A549 (cell line): ENCODE measurements at regions not wholly inside any gene's neighbourhood (a gene's known extent, or its start where the extent isn't known, plus 50 kb on each side); places are given as distances from the start of the nearest gene placed in this dataset.

Experiments used
- ATAC-seq, 2 experiments: fragments of 200-7000 bp in 1 of 2; fragments of >200 bp in 1 of 2; cut with Nextera tagmentation in 1 of 2; cut with Tn5 transposase in 1 of 2; 3 replicates each; pipeline versions ENCODE4 v1.8.0 to v1.9.1; 2018 to 2020; ENCODE audit warnings: mild to moderate bottlenecking in 1 of 2, moderate library complexity in 1 of 2
- CTCF ChIA-PET: fragments of 300-600 bp; sonication (Branson Sonifier 250); formaldehyde crosslinking; extraction: SDS; loops from one replicate; lab custom pipeline; 2021; ENCODE audit warnings: antibody characterized with exemption, inconsistent platforms; lab: Yijun Ruan, JAX
- POLR2A ChIA-PET: fragments of 350-600 bp; formaldehyde crosslinking; extraction: SDS; loops from one replicate; lab custom pipeline; 2021; ENCODE audit warnings: antibody characterized with exemption, inconsistent platforms; lab: Yijun Ruan, JAX
- DNase-seq, 2 experiments: peaks; one replicate each; pipeline versions ENCODE4 v3.0.0 to v3.0.0-alpha.2; 2011 to 2016; ENCODE audit warnings: low read depth in 1 of 2, low spot score in 1 of 2
- FAIRE-seq: peaks from 2 replicates; lab custom pipeline; 2011; peaks lifted over from hg19 to GRCh38; lab: Jason Lieb, UNC
- H3K27ac ChIP-seq, 2 experiments: fragments of >200 bp; sonication (Bioruptor Twin); formaldehyde crosslinking; 3 replicates each; pipeline ENCODE4 v1.5.1; 2016 to 2017
- H3K4me1 ChIP-seq: fragments of >200 bp; sonication (Bioruptor Twin); formaldehyde crosslinking; 3 replicates; pipeline ENCODE4 v1.6.1; 2016
- H3K4me2 ChIP-seq: fragments of >200 bp; sonication (Bioruptor Twin); formaldehyde crosslinking; 3 replicates; pipeline ENCODE4 v1.6.1; 2016
- H3K4me3 ChIP-seq: fragments of >200 bp; sonication (Bioruptor Twin); formaldehyde crosslinking; 3 replicates; pipeline ENCODE4 v1.5.1; 2016
- H3K9me3 ChIP-seq: fragments of >200 bp; sonication (Bioruptor Twin); formaldehyde crosslinking; 3 replicates; pipeline ENCODE4 v1.6.1; 2016
- BHLHE40 ChIP-seq: IDR thresholded peaks from 2 replicates; pipeline ENCODE4 v1.6.1; 2012; ENCODE audit warnings: low read depth, low read length, inconsistent platforms
- CBX8 ChIP-seq: fragments of 200-600 bp; sonication (generic); IDR thresholded peaks from 2 replicates; pipeline ENCODE4 v1.6.1; 2016
- CEBPB ChIP-seq, 2 experiments: fragments of >200 bp in 1 of 2; sonication (Bioruptor Twin) in 1 of 2; formaldehyde crosslinking in 1 of 2; IDR thresholded peaks; 2 replicates each; pipeline ENCODE4 v1.6.1; 2012 to 2016
- CHD2 ChIP-seq: fragments of 150-350 bp; IDR thresholded peaks from 2 replicates; pipeline ENCODE4 v1.6.1; 2014; ENCODE audit warnings: low read length; ENCODE audit not compliant: partially characterized antibody
- CHD4 ChIP-seq: fragments of 200-600 bp; sonication (generic); IDR thresholded peaks from 2 replicates; pipeline ENCODE4 v1.6.1; 2016; ENCODE audit warnings: antibody characterized with exemption, mild to moderate bottlenecking, borderline replicate concordance
- EP300 ChIP-seq, 2 experiments: fragments of >200 bp; sonication (Bioruptor Twin); formaldehyde crosslinking; IDR thresholded peaks; 2 replicates in 1 of 2; 3 replicates in 1 of 2; pipeline ENCODE4 v1.6.1; 2016 to 2017
- ESRRA ChIP-seq: fragments of 150-350 bp; IDR thresholded peaks from 2 replicates; pipeline ENCODE4 v1.6.1; 2014; ENCODE audit warnings: mild to moderate bottlenecking, low read length, borderline replicate concordance
- FOSB ChIP-seq: fragments of 250-450 bp; sonication (Bioruptor Pico); IDR thresholded peaks from 2 replicates; pipeline ENCODE4 v1.5.0; 2020; ENCODE audit warnings: mild to moderate bottlenecking, moderate library complexity
- FOSL2 ChIP-seq, 2 experiments: fragments of 450-650 bp in 1 of 2; fragments of >200 bp in 1 of 2; sonication (Bioruptor Twin) in 1 of 2; formaldehyde crosslinking; IDR thresholded peaks; 2 replicates each; pipeline versions ENCODE4 v1.5.0 to v1.6.1; 2016 to 2020; ENCODE audit warnings: mild to moderate bottlenecking in 1 of 2, moderate library complexity in 1 of 2
- FOXS1 ChIP-seq: fragments of 250-450 bp; sonication (Bioruptor Pico); IDR thresholded peaks from 2 replicates; pipeline ENCODE4 v1.5.0; 2020; ENCODE audit warnings: mild to moderate bottlenecking, moderate library complexity
- HDAC2 ChIP-seq: fragments of 200-600 bp; sonication (generic); IDR thresholded peaks from 2 replicates; pipeline ENCODE4 v1.6.1; 2016
- HOXB13 ChIP-seq: fragments of 250-450 bp; sonication (Bioruptor Pico); IDR thresholded peaks from 2 replicates; pipeline ENCODE4 v1.5.0; 2020; ENCODE audit warnings: low read depth, mild to moderate bottlenecking, moderate library complexity
- JUN ChIP-seq, 2 experiments: fragments of >200 bp; sonication (Bioruptor Twin); formaldehyde crosslinking; IDR thresholded peaks; 2 replicates in 1 of 2; 3 replicates in 1 of 2; pipeline ENCODE4 v1.6.1; 2016 to 2017
- KDM1A ChIP-seq: fragments of 200-600 bp; sonication (generic); IDR thresholded peaks from 2 replicates; pipeline ENCODE4 v1.6.1; 2016; ENCODE audit warnings: low read depth, mild to moderate bottlenecking
- RAD21 ChIP-seq, 2 experiments: fragments of >200 bp in 1 of 2; sonication (Bioruptor Twin) in 1 of 2; formaldehyde crosslinking in 1 of 2; IDR thresholded peaks in 1 of 2; conservative IDR thresholded peaks in 1 of 2; 2 replicates in 1 of 2; 3 replicates in 1 of 2; pipeline ENCODE4 v1.6.1; 2012 to 2018; ENCODE audit warnings: inconsistent platforms in 1 of 2
- RARB ChIP-seq: fragments of 250-450 bp; sonication (Bioruptor Pico); IDR thresholded peaks from 2 replicates; pipeline ENCODE4 v1.8.0; 2021; ENCODE audit warnings: mild to moderate bottlenecking, moderate library complexity
- RCOR1 ChIP-seq: fragments of 150-350 bp; IDR thresholded peaks from 2 replicates; pipeline ENCODE4 v1.6.1; 2014; ENCODE audit warnings: antibody characterized with exemption, low read length, low read depth
- SMC3 ChIP-seq: fragments of >200 bp; sonication (Bioruptor Twin); formaldehyde crosslinking; IDR thresholded peaks from 3 replicates; pipeline ENCODE4 v1.6.1; 2018; ENCODE audit warnings: inconsistent platforms
- SREBF2 ChIP-seq: fragments of 450-650 bp; IDR thresholded peaks from 2 replicates; pipeline ENCODE4 v1.6.1; 2014; ENCODE audit warnings: mild to moderate bottlenecking, moderate library complexity
- ZC3H11A ChIP-seq: fragments of 450-650 bp; IDR thresholded peaks from 2 replicates; pipeline ENCODE4 v1.6.1; 2014; ENCODE audit warnings: antibody characterized with exemption, mild to moderate bottlenecking
- WGBS: methylation state at CpG from one replicate; pipeline ENCODE4 v1.1.6; 2017; ENCODE audit errors: missing lambda C conversion rate; 5-methylcytosine and 5-hydroxymethylcytosine counted together
- TF ChIP-seq, protein P1 (sequence below): fragments of 450-650 bp; IDR thresholded peaks from 2 replicates; pipeline ENCODE4 v1.6.1; 2014; ENCODE audit warnings: antibody characterized with exemption
- TF ChIP-seq, protein P2 (sequence below): fragments of >200 bp; sonication (Bioruptor Twin); formaldehyde crosslinking; IDR thresholded peaks from 3 replicates; pipeline ENCODE4 v1.5.1; 2016
- TF ChIP-seq, protein P3 (sequence below): fragments of >200 bp; sonication (Bioruptor Twin); formaldehyde crosslinking; IDR thresholded peaks from 2 replicates; pipeline ENCODE4 v1.6.1; 2016
- TF ChIP-seq, protein P4 (sequence below): IDR thresholded peaks from 2 replicates; pipeline ENCODE4 v1.6.1; 2012
- TF ChIP-seq, protein P5 (sequence below): fragments of 250-450 bp; sonication (Bioruptor Pico); IDR thresholded peaks from 2 replicates; pipeline ENCODE4 v1.5.0; 2021; ENCODE audit warnings: mild to moderate bottlenecking, moderate library complexity, borderline replicate concordance
- TF ChIP-seq, protein P6 (sequence below): fragments of 250-450 bp; sonication (Bioruptor Pico); IDR thresholded peaks from 2 replicates; pipeline ENCODE4 v1.5.0; 2020; ENCODE audit warnings: low read depth, mild to moderate bottlenecking, moderate library complexity

DNA sequence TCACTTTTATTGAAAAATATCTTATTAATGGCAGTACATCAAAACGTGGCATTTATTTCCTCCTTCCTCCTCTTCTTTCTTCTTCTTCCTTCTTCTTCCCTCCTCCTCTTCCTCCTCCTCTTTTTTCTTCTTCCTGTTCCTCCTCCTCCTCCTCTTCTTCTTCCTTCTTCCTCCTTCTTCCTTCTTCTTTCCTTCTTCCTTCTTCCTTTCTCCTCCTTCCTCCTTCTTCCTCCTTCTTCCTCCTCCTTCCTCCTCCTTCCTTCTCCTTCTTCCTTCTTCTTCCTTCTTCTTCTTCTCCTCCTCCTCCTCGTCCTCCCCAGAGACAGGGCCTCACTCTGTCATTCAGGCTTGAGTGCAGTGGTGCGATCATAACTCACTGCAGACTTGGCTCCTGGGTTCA lies 457.2 kb downstream of the AEBP2 start:
- no peak for ATAC-seq
- TF ChIP-seq SMC3: no peak
- TF ChIP-seq CHD2: no peak
- no peak for TF ChIP-seq KDM1A
- no peak for TF ChIP-seq EP300 (IDR thresholded peaks at IDR 0.05)
- TF ChIP-seq, protein P1, sequence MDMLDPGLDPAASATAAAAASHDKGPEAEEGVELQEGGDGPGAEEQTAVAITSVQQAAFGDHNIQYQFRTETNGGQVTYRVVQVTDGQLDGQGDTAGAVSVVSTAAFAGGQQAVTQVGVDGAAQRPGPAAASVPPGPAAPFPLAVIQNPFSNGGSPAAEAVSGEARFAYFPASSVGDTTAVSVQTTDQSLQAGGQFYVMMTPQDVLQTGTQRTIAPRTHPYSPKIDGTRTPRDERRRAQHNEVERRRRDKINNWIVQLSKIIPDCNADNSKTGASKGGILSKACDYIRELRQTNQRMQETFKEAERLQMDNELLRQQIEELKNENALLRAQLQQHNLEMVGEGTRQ: no peak
- no peak for TF ChIP-seq FOSB (CRISPR knock-in tag)
- TF ChIP-seq JUN (IDR thresholded peaks at IDR 0.05): no peak
- TF ChIP-seq RCOR1: no peak
- TF ChIP-seq, protein P2, sequence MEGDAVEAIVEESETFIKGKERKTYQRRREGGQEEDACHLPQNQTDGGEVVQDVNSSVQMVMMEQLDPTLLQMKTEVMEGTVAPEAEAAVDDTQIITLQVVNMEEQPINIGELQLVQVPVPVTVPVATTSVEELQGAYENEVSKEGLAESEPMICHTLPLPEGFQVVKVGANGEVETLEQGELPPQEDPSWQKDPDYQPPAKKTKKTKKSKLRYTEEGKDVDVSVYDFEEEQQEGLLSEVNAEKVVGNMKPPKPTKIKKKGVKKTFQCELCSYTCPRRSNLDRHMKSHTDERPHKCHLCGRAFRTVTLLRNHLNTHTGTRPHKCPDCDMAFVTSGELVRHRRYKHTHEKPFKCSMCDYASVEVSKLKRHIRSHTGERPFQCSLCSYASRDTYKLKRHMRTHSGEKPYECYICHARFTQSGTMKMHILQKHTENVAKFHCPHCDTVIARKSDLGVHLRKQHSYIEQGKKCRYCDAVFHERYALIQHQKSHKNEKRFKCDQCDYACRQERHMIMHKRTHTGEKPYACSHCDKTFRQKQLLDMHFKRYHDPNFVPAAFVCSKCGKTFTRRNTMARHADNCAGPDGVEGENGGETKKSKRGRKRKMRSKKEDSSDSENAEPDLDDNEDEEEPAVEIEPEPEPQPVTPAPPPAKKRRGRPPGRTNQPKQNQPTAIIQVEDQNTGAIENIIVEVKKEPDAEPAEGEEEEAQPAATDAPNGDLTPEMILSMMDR: no peak
- TF ChIP-seq, protein P3, sequence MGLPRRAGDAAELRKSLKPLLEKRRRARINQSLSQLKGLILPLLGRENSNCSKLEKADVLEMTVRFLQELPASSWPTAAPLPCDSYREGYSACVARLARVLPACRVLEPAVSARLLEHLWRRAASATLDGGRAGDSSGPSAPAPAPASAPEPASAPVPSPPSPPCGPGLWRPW: no peak
- TF ChIP-seq, protein P4, sequence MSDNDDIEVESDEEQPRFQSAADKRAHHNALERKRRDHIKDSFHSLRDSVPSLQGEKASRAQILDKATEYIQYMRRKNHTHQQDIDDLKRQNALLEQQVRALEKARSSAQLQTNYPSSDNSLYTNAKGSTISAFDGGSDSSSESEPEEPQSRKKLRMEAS: no peak
- no peak for TF ChIP-seq SREBF2
- TF ChIP-seq CEBPB (IDR thresholded peaks at IDR 0.05): no peak
- TF ChIP-seq, protein P5, sequence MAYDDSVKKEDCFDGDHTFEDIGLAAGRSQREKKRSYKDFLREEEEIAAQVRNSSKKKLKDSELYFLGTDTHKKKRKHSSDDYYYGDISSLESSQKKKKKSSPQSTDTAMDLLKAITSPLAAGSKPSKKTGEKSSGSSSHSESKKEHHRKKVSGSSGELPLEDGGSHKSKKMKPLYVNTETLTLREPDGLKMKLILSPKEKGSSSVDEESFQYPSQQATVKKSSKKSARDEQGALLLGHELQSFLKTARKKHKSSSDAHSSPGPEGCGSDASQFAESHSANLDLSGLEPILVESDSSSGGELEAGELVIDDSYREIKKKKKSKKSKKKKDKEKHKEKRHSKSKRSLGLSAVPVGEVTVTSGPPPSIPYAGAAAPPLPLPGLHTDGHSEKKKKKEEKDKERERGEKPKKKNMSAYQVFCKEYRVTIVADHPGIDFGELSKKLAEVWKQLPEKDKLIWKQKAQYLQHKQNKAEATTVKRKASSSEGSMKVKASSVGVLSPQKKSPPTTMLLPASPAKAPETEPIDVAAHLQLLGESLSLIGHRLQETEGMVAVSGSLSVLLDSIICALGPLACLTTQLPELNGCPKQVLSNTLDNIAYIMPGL: no peak
- TF ChIP-seq ESRRA: no peak
- POLR2A ChIA-PET: no interaction called here
- H3K4me1 ChIP-seq: peaks cover 17% of the 10 kb centered on the region; the same call in 2 of the 3 replicates
- DNase-seq: no peak
- H3K27ac ChIP-seq: no peak overlapping the region
- WGBS: 45% methylated on average over 3 of the region's 3 CpGs
- H3K9me3 ChIP-seq: no peaks in the 10 kb centered on the region
- no peak overlapping the region for H3K4me3 ChIP-seq
- H3K4me2 ChIP-seq: no peak overlapping the region
- no peak for FAIRE-seq
- CTCF ChIA-PET: no interaction called here

DNA sequence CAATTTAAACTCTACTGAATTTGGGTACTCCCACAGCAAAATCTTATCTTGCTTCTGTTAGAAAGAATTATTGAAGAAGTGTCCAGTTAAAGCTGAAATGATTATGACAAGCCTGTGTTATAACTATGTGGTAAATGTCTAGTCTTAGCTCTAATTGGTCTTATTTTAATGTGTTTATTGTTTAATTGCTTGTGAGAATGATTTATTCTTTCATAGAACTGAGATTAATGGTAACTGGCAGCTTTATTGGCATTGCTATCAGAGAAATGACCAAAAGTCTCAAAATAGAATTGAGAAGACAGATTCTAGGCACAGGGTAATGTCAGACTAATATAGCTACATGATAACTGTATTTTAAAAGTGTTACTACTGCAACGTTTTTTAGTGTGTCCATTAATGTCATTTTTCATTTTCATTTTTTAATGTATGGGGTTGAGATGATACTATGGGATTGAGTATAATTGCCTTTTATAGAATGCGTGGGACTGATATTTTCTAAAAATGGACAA lies 458.7 kb downstream of the AEBP2 start:
- Histone ChIP-seq H3K4me1 (peaks cover 17% of the 10 kb centered on the region; the same call in 2 of the 3 replicates), H3K9me3 (no peaks in the 10 kb centered on the region), H3K27ac (no peak overlapping the region), H3K4me3 (no peak overlapping the region), H3K4me2 (no peak overlapping the region)
- TF ChIP-seq, protein P5: no peak
- no peak for TF ChIP-seq CHD4
- TF ChIP-seq FOXS1 (CRISPR knock-in tag): no peak
- TF ChIP-seq, protein P3: no peak
- TF ChIP-seq, protein P6, sequence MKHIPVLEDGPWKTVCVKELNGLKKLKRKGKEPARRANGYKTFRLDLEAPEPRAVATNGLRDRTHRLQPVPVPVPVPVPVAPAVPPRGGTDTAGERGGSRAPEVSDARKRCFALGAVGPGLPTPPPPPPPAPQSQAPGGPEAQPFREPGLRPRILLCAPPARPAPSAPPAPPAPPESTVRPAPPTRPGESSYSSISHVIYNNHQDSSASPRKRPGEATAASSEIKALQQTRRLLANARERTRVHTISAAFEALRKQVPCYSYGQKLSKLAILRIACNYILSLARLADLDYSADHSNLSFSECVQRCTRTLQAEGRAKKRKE (CRISPR knock-in tag): no peak
- no peak for TF ChIP-seq KDM1A
- no peak for TF ChIP-seq RARB
- TF ChIP-seq ZC3H11A: no peak
- no peak for TF ChIP-seq HOXB13 (CRISPR knock-in tag)
- TF ChIP-seq CBX8: no peak
- TF ChIP-seq, protein P1: no peak
- no peak for TF ChIP-seq BHLHE40
- no peak for TF ChIP-seq RAD21 (conservative IDR thresholded peaks at IDR 0.05 in 1 of 2, IDR thresholded peaks at IDR 0.05 in 1 of 2)
- no peak for TF ChIP-seq FOSL2 (IDR thresholded peaks at IDR 0.05)
- no peak for TF ChIP-seq FOSL2 (CRISPR knock-in tag; IDR thresholded peaks at IDR 0.05)
- TF ChIP-seq HDAC2: no peak
- no peak for FAIRE-seq
- POLR2A ChIA-PET: no interaction called here
- ATAC-seq: no peak
- no peak for DNase-seq
- WGBS: 47% methylated on average over 2 of the region's 2 CpGs
- CTCF ChIA-PET: no interaction called here
